SK-N-SH treated with all-trans-retinoic acid at 6 μM for 48 hours (cell line): ENCODE measurements at regions not wholly inside any gene's neighbourhood (a gene's known extent, or its start where the extent isn't known, plus 50 kb on each side); places are given as distances from the start of the nearest gene placed in this dataset.
A peak's percentile ranks its signal among the peaks of the same experiment; 100 is the strongest.

ENCODE experiments used
- ATAC-seq: fragments of 200-7000 bp; cut with Tn5 transposase; 3 replicates; pipeline ENCODE4 v1.9.1; 2020; ENCODE audit warnings: mild to moderate bottlenecking, moderate library complexity
- ARNTL ChIP-seq: fragments of 450-650 bp; formaldehyde crosslinking; IDR thresholded peaks from 2 replicates; pipeline ENCODE4 v1.5.0; 2020; ENCODE audit warnings: low read depth, mild to moderate bottlenecking, moderate library complexity, borderline replicate concordance
- BACH2 ChIP-seq: fragments of 250-450 bp; sonication (Bioruptor Pico); IDR thresholded peaks from 2 replicates; pipeline ENCODE4 v1.9.0; 2021; ENCODE audit warnings: mild to moderate bottlenecking, borderline replicate concordance
- CREB5 ChIP-seq: fragments of 250-450 bp; sonication (Bioruptor Pico); IDR thresholded peaks from 2 replicates; pipeline ENCODE4 v1.5.1; 2020; ENCODE audit warnings: low read depth, mild to moderate bottlenecking, moderate library complexity
- CSDC2 ChIP-seq: fragments of 250-450 bp; sonication (Bioruptor Pico); IDR thresholded peaks from 2 replicates; pipeline ENCODE4 v1.5.0; 2020; ENCODE audit warnings: mild to moderate bottlenecking, moderate library complexity
- CSRNP3 ChIP-seq: fragments of 250-450 bp; sonication (Bioruptor Pico); IDR thresholded peaks from 2 replicates; pipeline ENCODE4 v1.5.1; 2021; ENCODE audit warnings: mild to moderate bottlenecking, moderate library complexity
- ESRRG ChIP-seq: fragments of 250-450 bp; sonication (Bioruptor Pico); IDR thresholded peaks from 2 replicates; pipeline ENCODE4 v1.6.1; 2021; ENCODE audit warnings: mild to moderate bottlenecking
- GLIS3 ChIP-seq: fragments of 250-450 bp; sonication (Bioruptor Pico); IDR thresholded peaks from 2 replicates; pipeline ENCODE4 v1.5.0; 2020; ENCODE audit warnings: mild to moderate bottlenecking, moderate library complexity
- ISL1 ChIP-seq: fragments of 250-450 bp; sonication (Bioruptor Pico); IDR thresholded peaks from 2 replicates; pipeline ENCODE4 v2.1.2; 2022; ENCODE audit warnings: mild to moderate bottlenecking, moderate library complexity
- OSR1 ChIP-seq: fragments of 250-450 bp; sonication (Bioruptor Pico); IDR thresholded peaks from 2 replicates; pipeline ENCODE4 v1.8.0; 2022; ENCODE audit warnings: moderate library complexity, mild to moderate bottlenecking, inconsistent platforms
- PATZ1 ChIP-seq: fragments of 250-450 bp; sonication (Bioruptor Pico); IDR thresholded peaks from 2 replicates; pipeline ENCODE4 v1.8.0; 2020; ENCODE audit warnings: mild to moderate bottlenecking, moderate library complexity, borderline replicate concordance
- POU6F1 ChIP-seq: fragments of 250-450 bp; sonication (Bioruptor Pico); IDR thresholded peaks from 2 replicates; pipeline ENCODE4 v1.8.0; 2021; ENCODE audit warnings: low read depth, mild to moderate bottlenecking, moderate library complexity, borderline replicate concordance
- PPARA ChIP-seq: fragments of 250-450 bp; sonication (Bioruptor Pico); IDR thresholded peaks from 2 replicates; pipeline ENCODE4 v1.5.0; 2020; ENCODE audit warnings: mild to moderate bottlenecking, borderline replicate concordance
- RARB ChIP-seq: fragments of 250-450 bp; sonication (Bioruptor Pico); IDR thresholded peaks from 2 replicates; pipeline ENCODE4 v1.8.0; 2021; ENCODE audit warnings: mild to moderate bottlenecking, moderate library complexity
- SNAI2 ChIP-seq: fragments of 250-450 bp; sonication (Bioruptor Pico); IDR thresholded peaks from 2 replicates; pipeline ENCODE4 v1.5.0; 2020; ENCODE audit warnings: mild to moderate bottlenecking, moderate library complexity
- TCF4 ChIP-seq: fragments of 250-450 bp; sonication (Bioruptor Pico); IDR thresholded peaks from 2 replicates; pipeline ENCODE4 v1.8.0; 2021; ENCODE audit warnings: mild to moderate bottlenecking, moderate library complexity, borderline replicate concordance
- TOX ChIP-seq: fragments of 250-450 bp; sonication (Bioruptor Pico); IDR thresholded peaks from 2 replicates; pipeline ENCODE4 v1.8.0; 2021; ENCODE audit warnings: mild to moderate bottlenecking, moderate library complexity, borderline replicate concordance
- TSHZ2 ChIP-seq: fragments of 250-450 bp; sonication (Bioruptor Pico); IDR thresholded peaks from 2 replicates; pipeline ENCODE4 v1.5.0; 2020; ENCODE audit warnings: mild to moderate bottlenecking, moderate library complexity
- ZC3H10 ChIP-seq: fragments of 250-450 bp; sonication (Bioruptor Pico); IDR thresholded peaks from 2 replicates; pipeline ENCODE4 v1.5.1; 2021; ENCODE audit warnings: mild to moderate bottlenecking, moderate library complexity
- ZFP3 ChIP-seq: fragments of 250-450 bp; sonication (Bioruptor Pico); IDR thresholded peaks from 2 replicates; pipeline ENCODE4 v1.5.0; 2020; ENCODE audit warnings: mild to moderate bottlenecking, moderate library complexity
- ZFP30 ChIP-seq: fragments of 450-650 bp; formaldehyde crosslinking; IDR thresholded peaks from 2 replicates; pipeline ENCODE4 v1.5.0; 2022; ENCODE audit warnings: mild to moderate bottlenecking, moderate library complexity
- ZNF565 ChIP-seq: fragments of 450-650 bp; formaldehyde crosslinking; conservative IDR thresholded peaks from 2 replicates; pipeline ENCODE4 v1.5.0; 2020; ENCODE audit warnings: low read depth, mild to moderate bottlenecking, moderate library complexity
- ZNF8 ChIP-seq: fragments of 450-650 bp; formaldehyde crosslinking; IDR thresholded peaks from 2 replicates; pipeline ENCODE4 v1.5.0; 2020; ENCODE audit warnings: mild to moderate bottlenecking, moderate library complexity

GRCh38 chr10:33802566-33802965 is 468.1 kb upstream of the NRP1 start:
- TF ChIP-seq TCF4 (CRISPR knock-in tag) (no peak), CSRNP3 (CRISPR knock-in tag) (no peak), BACH2 (no peak), POU6F1 (CRISPR knock-in tag) (no peak), TSHZ2 (CRISPR knock-in tag) (no peak), GLIS3 (CRISPR knock-in tag) (no peak), ZC3H10 (CRISPR knock-in tag) (no peak), ISL1 (no peak), SNAI2 (CRISPR knock-in tag) (no peak), CSDC2 (no peak), ZNF565 (CRISPR knock-in tag) (no peak), OSR1 (CRISPR knock-in tag) (no peak), ARNTL (no peak)
- ATAC-seq: no peak

GRCh38 chr10:33801705-33802104 is 467.2 kb upstream of the NRP1 start:
- TF ChIP-seq ISL1 (peak; percentile 11; the same call in 1 of the 2 replicates), ZFP3 (CRISPR knock-in tag) (no peak)
- ATAC-seq: no peak

- TF ChIP-seq ZFP30 (CRISPR knock-in tag) (no peak), SNAI2 (CRISPR knock-in tag) (no peak), TCF4 (CRISPR knock-in tag) (no peak), ZC3H10 (CRISPR knock-in tag) (no peak), PATZ1 (CRISPR knock-in tag) (no peak), CSDC2 (no peak), RARB (CRISPR knock-in tag) (no peak), ZFP3 (CRISPR knock-in tag) (no peak), PPARA (CRISPR knock-in tag) (no peak), GLIS3 (CRISPR knock-in tag) (no peak), ZNF565 (CRISPR knock-in tag) (no peak), CREB5 (CRISPR knock-in tag) (no peak), TOX (CRISPR knock-in tag) (no peak), ISL1 (no peak), TSHZ2 (CRISPR knock-in tag) (no peak), CSRNP3 (CRISPR knock-in tag) (no peak), ZNF8 (CRISPR knock-in tag) (no peak), OSR1 (CRISPR knock-in tag) (no peak), BACH2 (no peak), ESRRG (CRISPR knock-in tag) (no peak)
- no peak for ATAC-seq
These were observed 466.5 kb upstream of the NRP1 start for GRCh38 chr10:33800986-33801385.
